Upper lobe of right lung (tissue), 1 donor: ENCODE measurements at regions not wholly inside any gene's neighbourhood (a gene's known extent, or its start where the extent isn't known, plus 50 kb on each side); places are given as distances from the start of the nearest gene placed in this dataset.

Experiments
- ATAC-seq: fragments of 200-7000 bp; cut with Tn5 transposase; one replicate; pipeline ENCODE4 v1.9.1; 2020; ENCODE audit warnings: mild to moderate bottlenecking, moderate library complexity
- DNase-seq: peaks from one replicate; pipeline ENCODE4 v3.0.0-alpha.2; 2020
- H3K27ac ChIP-seq: fragments of 200-600 bp; one replicate; pipeline ENCODE4 v1.8.0; 2022
- H3K27me3 ChIP-seq: fragments of 200-600 bp; one replicate; pipeline ENCODE4 v1.8.0; 2022; ENCODE audit warnings: mild to moderate bottlenecking
- H3K36me3 ChIP-seq: fragments of 200-600 bp; one replicate; pipeline ENCODE4 v1.8.0; 2022
- H3K4me1 ChIP-seq: fragments of 200-600 bp; one replicate; pipeline ENCODE4 v1.8.0; 2022
- H3K4me3 ChIP-seq: fragments of 200-600 bp; one replicate; pipeline ENCODE4 v1.8.0; 2022; ENCODE audit warnings: mild to moderate bottlenecking
- H3K9me3 ChIP-seq: fragments of 200-600 bp; one replicate; pipeline ENCODE4 v1.8.0; 2022
- CTCF ChIP-seq: fragments of 200-600 bp; IDR thresholded peaks from one replicate; pipeline ENCODE4 v1.8.0; 2022; ENCODE audit warnings: antibody characterized with exemption
- intact Hi-C: fragments of 100-400 bp; cut with DNase I; formaldehyde crosslinking; loops from one replicate; pipeline ENCODE4 v1.11.0; 2022
- donor health status: DM: no; HTN: yes; CAD: no; lungs with severe emphysema.

- H3K4me1 ChIP-seq = no peaks in the 10 kb centered on the region
- H3K27me3 ChIP-seq = no peaks in the 10 kb centered on the region
- H3K36me3 ChIP-seq = no peaks in the 10 kb centered on the region
- H3K9me3 ChIP-seq = no peaks in the 10 kb centered on the region
- intact Hi-C loops = no loop called here
- H3K4me3 ChIP-seq = no peak overlapping the region
- TF ChIP-seq CTCF = no peak
- no peak for ATAC-seq
- no peak overlapping the region for H3K27ac ChIP-seq
- no peak for DNase-seq
Observed at GRCh38 chr12:88399811-88400210, 180.5 kb downstream of the KITLG start.

GRCh38 chr12:88400302-88400701, 180.0 kb downstream of the KITLG start:
- Histone ChIP-seq H3K27ac (no peak overlapping the region), H3K36me3 (no peaks in the 10 kb centered on the region), H3K4me1 (no peaks in the 10 kb centered on the region), H3K9me3 (no peaks in the 10 kb centered on the region), H3K27me3 (no peaks in the 10 kb centered on the region), H3K4me3 (no peak overlapping the region)
- intact Hi-C loops = no loop called here
- ATAC-seq = no peak
- no peak for DNase-seq
- TF ChIP-seq CTCF = no peak

DNA sequence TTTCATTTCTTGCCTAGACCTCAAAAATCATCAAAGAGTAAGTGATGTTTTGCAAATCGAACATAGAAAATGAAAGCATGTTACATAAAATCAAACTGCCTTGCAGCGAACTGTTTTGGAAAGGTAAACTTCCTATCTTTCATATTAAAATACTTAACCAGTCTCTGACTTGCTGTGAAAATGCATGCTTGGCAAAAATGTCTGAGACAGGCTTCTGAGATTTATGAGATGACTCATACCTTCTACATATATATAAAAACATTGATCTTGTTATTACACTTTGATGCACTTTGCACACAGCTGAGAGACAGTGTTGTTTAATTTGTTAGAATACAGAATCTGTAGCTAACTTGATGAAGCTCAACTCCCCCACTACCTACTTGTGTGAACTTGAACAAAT, 179.1 kb downstream of the KITLG start:
- no peak for TF ChIP-seq CTCF
- no peaks in the 10 kb centered on the region for H3K9me3 ChIP-seq
- no peaks in the 10 kb centered on the region for H3K4me1 ChIP-seq
- H3K27ac ChIP-seq = no peak overlapping the region
- no peak overlapping the region for H3K4me3 ChIP-seq
- ATAC-seq = no peak
- DNase-seq = no peak
- no peaks in the 10 kb centered on the region for H3K36me3 ChIP-seq
- no peaks in the 10 kb centered on the region for H3K27me3 ChIP-seq
- intact Hi-C loops = no loop called here

DNA sequence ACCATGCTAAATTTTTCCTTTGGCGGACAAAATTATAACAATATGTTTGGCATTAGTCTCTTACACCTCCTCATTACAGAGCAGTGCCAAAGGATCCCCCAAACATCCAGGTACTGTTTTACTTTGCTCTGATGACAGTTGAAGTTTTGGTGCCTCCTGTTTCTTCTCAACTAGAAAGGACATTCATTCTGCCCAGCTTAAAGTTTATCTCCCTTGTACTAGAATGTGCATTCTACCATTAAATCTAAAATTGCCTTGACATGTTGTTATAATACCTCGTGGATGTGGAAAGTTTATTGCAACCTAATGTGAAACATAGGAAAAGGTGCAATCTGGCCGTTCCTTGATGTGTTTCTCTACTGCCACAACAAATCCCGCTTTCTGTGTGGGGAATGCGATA, 173.4 kb downstream of the KITLG start:
- no peaks in the 10 kb centered on the region for H3K4me1 ChIP-seq
- no peaks in the 10 kb centered on the region for H3K27me3 ChIP-seq
- no peak for TF ChIP-seq CTCF
- H3K4me3 ChIP-seq = no peak overlapping the region
- no peaks in the 10 kb centered on the region for H3K9me3 ChIP-seq
- ATAC-seq (no peak), DNase-seq (no peak)
- intact Hi-C loops = no loop called here
- H3K36me3 ChIP-seq = no peaks in the 10 kb centered on the region
- no peak overlapping the region for H3K27ac ChIP-seq

- intact Hi-C loops = no loop called here
- ATAC-seq (no peak), DNase-seq (no peak)
- no peaks in the 10 kb centered on the region for H3K27me3 ChIP-seq
- no peaks in the 10 kb centered on the region for H3K9me3 ChIP-seq
- H3K4me3 ChIP-seq = no peak overlapping the region
- no peak overlapping the region for H3K27ac ChIP-seq
- H3K36me3 ChIP-seq = no peaks in the 10 kb centered on the region
- no peaks in the 10 kb centered on the region for H3K4me1 ChIP-seq
- no peak for TF ChIP-seq CTCF
Observed at GRCh38 chr12:88408823-88409222, 171.4 kb downstream of the KITLG start.

GRCh38 chr12:88409257-88409656, 171.0 kb downstream of the KITLG start:
- Histone ChIP-seq H3K27ac (no peak overlapping the region), H3K9me3 (no peaks in the 10 kb centered on the region), H3K27me3 (no peaks in the 10 kb centered on the region), H3K4me3 (no peak overlapping the region), H3K36me3 (no peaks in the 10 kb centered on the region), H3K4me1 (no peaks in the 10 kb centered on the region)
- peak; percentile 30 for ATAC-seq
- TF ChIP-seq CTCF = no peak
- DNase-seq = no peak
- intact Hi-C loops = no loop called here
